Heart right ventricle (tissue), 16 donors: ENCODE measurements at regions not wholly inside any gene's neighbourhood (a gene's known extent, or its start where the extent isn't known, plus 50 kb on each side); places are given as distances from the start of the nearest gene placed in this dataset.

Source experiments
- ATAC-seq, 8 donors: fragments of 200-7000 bp; cut with Tn5 transposase; one replicate each; pipeline ENCODE4 v1.9.1; 2020; ENCODE audit warnings: mild to moderate bottlenecking in 8 of 8, moderate library complexity in 8 of 8, moderate number of reproducible peaks in 1 of 8
- DNase-seq, 2 donors: peaks; one replicate each; pipeline ENCODE4 v3.0.0-alpha.2; 2020
- H3K27ac ChIP-seq, 10 donors: fragments of 200-600 bp; sonication (generic) in 2 of 10; one replicate each; pipeline versions ENCODE4 v1.5.0 to v1.8.0; 2020 to 2022; ENCODE audit warnings: mild to moderate bottlenecking in 3 of 10
- H3K27me3 ChIP-seq, 7 donors: fragments of 200-600 bp; one replicate each; pipeline ENCODE4 v1.8.0; 2021 to 2022; ENCODE audit warnings: mild to moderate bottlenecking in 2 of 7
- H3K36me3 ChIP-seq, 9 donors: fragments of 200-600 bp; sonication (generic) in 1 of 9; one replicate each; pipeline versions ENCODE4 v1.5.0 to v1.8.0; 2020 to 2022; ENCODE audit warnings: mild to moderate bottlenecking in 2 of 9
- H3K4me1 ChIP-seq, 9 donors: fragments of 200-600 bp; sonication (generic) in 1 of 9; one replicate each; pipeline versions ENCODE4 v1.5.0 to v1.8.0; 2020 to 2022; ENCODE audit warnings: mild to moderate bottlenecking in 4 of 9
- H3K4me3 ChIP-seq, 10 donors: fragments of 200-600 bp; sonication (generic) in 2 of 10; one replicate each; pipeline versions ENCODE4 v1.5.0 to v1.8.0; 2020 to 2022; ENCODE audit warnings: mild to moderate bottlenecking in 7 of 10, moderate library complexity in 2 of 10
- H3K9me3 ChIP-seq, 11 donors: fragments of 200-600 bp in 10 of 11; sonication (generic) in 2 of 11; one replicate each; pipeline versions ENCODE4 v1.5.0 to v1.8.0; 2013 to 2022; ENCODE audit warnings: mild to moderate bottlenecking in 2 of 11, control low read depth in 1 of 11, moderate library complexity in 1 of 11
- CTCF ChIP-seq, 9 donors: fragments of 200-600 bp; sonication (generic) in 2 of 9; IDR thresholded peaks; one replicate each; pipeline versions ENCODE4 v1.5.0 to v1.8.0; 2021 to 2022; ENCODE audit warnings: antibody characterized with exemption in 9 of 9, mild to moderate bottlenecking in 5 of 9, moderate library complexity in 1 of 9
- WGBS, 2 donors: extraction: QIAGEN DNeasy Blood & Tissue Kit; methylation state at CpG; one replicate each; pipeline ENCODE4 v1.1.7; 2013; ENCODE audit warnings: inconsistent platforms in 1 of 2; 5-methylcytosine and 5-hydroxymethylcytosine counted together
- intact Hi-C, 10 donors: fragments of 100-400 bp; cut with DNase I; formaldehyde crosslinking; loops; one replicate each; pipeline versions ENCODE4 v1.11.1 to v1.14.2; 2022
- donor health status: Arrhythmogenic right ventricular cardiomyopathy.
- donor health status: ischemic (EF 13 %, LVEDD 7.1; RV severe dilation, severe dysfunction).
- donor health status: healthy with polysubstance abuse.
- donor health status: DM: no; HTN: yes; CAD: no.
- donor health status: DM: no; HTN: no; CAD: no.
- donor health status: ischemic (EF 25% LVEDD 6.9; RV normal size, moderate dysfunction).
- donor health status: ischemic (EF 25% LVEDD 5.7; RV mildly dilated, moderate dysfunction).
- donor health status: healthy.
- donor health status: DM: yes; HTN: yes; CAD: no.
- donor health status: Ischemic cardiomyopathy.
- donor health status: ischemic (EF 35%, LVEDD 5.7; RV mildly dilated, moderate dysfunction).
- donor health status: nonischemic (EF 11% LVEDD 7.7; RV severe dilation, severe dysfunction).
- donor health status: DM: yes; HTN: yes; CAD: no.
- donor health status: PGD.
- donor health status: ischemic (EF 29% LVEDD 5.4; RV normal size, mild dysfunction).
- donor health status: nonischemic (EF 23%, LVEDD 6.1; RV moderate dilation, normal function).

GRCh38 chrX:55546956-55547355 is 57.3 kb upstream of the USP51 start:
- no peak for DNase-seq
- H3K27me3 ChIP-seq = peaks cover 0 to 15% (median 0%) of the 10 kb centered on the region in 7 donors
- no peaks in the 10 kb centered on the region for H3K36me3 ChIP-seq
- TF ChIP-seq CTCF (IDR thresholded peaks at IDR 0.05) = no peak
- 38 to 50% methylated on average over 4 of the region's 4 CpGs for WGBS, 2 donors
- H3K4me1 ChIP-seq = no peaks in the 10 kb centered on the region
- intact Hi-C loops = no loop called here
- no peaks in the 10 kb centered on the region for H3K9me3 ChIP-seq
- no peak for ATAC-seq
- H3K27ac ChIP-seq = peak overlapping the region in 1 of 10 donors; percentile 3
- no peak overlapping the region for H3K4me3 ChIP-seq
